ENCODE measurements at regions not wholly inside any gene's neighbourhood (a gene's known extent, or its start where the extent isn't known, plus 50 kb on each side); places are given as distances from the start of the nearest gene placed in this dataset.

DNA sequence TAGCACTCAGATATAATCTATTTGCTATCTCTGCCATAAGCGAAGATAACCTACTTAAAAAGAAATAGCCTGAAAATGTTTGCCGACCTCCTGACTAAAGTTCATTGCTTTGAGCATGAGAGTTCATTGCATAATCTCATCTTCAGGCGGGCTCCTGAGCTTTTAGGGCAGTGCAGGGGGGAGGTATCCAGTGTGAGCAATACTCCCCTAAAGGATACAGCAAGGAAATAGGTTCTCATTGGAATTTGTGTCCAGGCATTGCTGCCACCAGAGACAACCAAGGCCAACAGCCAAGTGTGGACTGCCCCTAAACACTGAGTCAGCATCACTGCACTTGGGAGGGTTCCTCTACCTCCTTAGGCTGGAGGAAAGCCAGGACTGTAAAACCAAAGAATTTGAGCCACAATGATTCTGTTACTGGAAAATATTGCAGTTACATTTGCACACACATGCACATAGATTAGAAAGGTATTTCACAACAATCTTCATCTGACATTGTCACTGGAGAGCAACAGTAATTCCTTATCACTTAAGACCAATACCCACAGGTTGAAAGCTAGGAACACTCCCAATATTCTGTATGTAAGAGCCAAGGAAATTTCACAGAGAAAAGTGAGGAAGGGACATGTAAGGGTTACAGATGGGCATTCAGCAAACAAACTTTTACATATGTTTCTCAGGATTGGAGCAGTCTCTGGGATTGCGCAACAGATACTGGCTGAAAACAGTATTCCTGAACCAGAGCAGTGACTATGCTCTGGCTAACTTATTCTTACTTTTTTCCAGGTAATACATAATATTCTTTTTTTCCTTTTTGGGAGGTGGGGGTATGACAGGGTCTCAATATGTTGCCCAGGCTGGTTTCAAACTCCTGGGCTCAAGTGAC, 98.6 kb upstream of the TLE1 start:
- ATAC-seq (ENCODE audit: low read depth), result no peak
- H3K4me1 Mint-ChIP-seq, result no peaks in the 10 kb centered on the region
- no peaks in the 10 kb centered on the region for H3K36me3 Mint-ChIP-seq (ENCODE audit: low read depth)
- no peak for TF ChIP-seq CTCF (IDR thresholded peaks at IDR 0.05)
- no peaks in the 10 kb centered on the region for H3K9me3 Mint-ChIP-seq
- DNase-seq, result no peak
- CTCF ChIA-PET, result no interaction called here
- no peak overlapping the region for H3K4me3 Mint-ChIP-seq
- H3K27ac Mint-ChIP-seq, result no peak overlapping the region
- H3K27me3 Mint-ChIP-seq, result no peaks in the 10 kb centered on the region
- intact Hi-C loops (cut with micrococcal nuclease), result no loop called here
- POLR2A ChIA-PET, result no interaction called here

- ATAC-seq (ENCODE audit: low read depth) (no peak), DNase-seq (no peak)
- H3K4me3 Mint-ChIP-seq, result no peak overlapping the region
- TF ChIP-seq CTCF (IDR thresholded peaks at IDR 0.05), result no peak
- H3K4me1 Mint-ChIP-seq, result no peaks in the 10 kb centered on the region
- ChIA-PET POLR2A (no interaction called here), CTCF (no interaction called here)
- no peaks in the 10 kb centered on the region for H3K9me3 Mint-ChIP-seq
- H3K27me3 Mint-ChIP-seq, result no peaks in the 10 kb centered on the region
- intact Hi-C loops (cut with micrococcal nuclease), result no loop called here
- no peaks in the 10 kb centered on the region for H3K36me3 Mint-ChIP-seq (ENCODE audit: low read depth)
- no peak overlapping the region for H3K27ac Mint-ChIP-seq
Observed at GRCh38 chr9:81789721-81790120, 100.4 kb upstream of the TLE1 start.

DNA sequence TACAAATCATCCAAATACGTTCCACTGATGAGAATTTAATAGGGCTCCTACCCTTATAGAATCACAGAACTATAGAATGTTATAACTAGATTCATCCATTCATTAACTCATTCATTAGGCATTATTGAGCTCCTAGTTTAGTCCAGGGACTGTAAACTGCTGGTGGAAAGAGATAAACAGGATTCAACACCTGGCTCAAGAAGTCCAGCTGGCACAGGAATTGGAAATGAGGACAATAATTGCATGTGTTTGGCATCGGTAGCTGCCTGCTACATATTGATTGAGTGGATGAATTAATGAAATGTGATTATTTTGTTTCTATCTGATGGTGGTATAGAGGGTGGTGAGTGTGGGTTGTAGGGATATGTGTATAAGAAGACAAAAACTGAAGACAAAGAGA, 100.8 kb upstream of the TLE1 start:
- Mint-ChIP-seq H3K27ac (no peak overlapping the region), H3K9me3 (no peaks in the 10 kb centered on the region), H3K27me3 (no peaks in the 10 kb centered on the region), H3K4me3 (no peak overlapping the region), H3K4me1 (no peaks in the 10 kb centered on the region), H3K36me3 (ENCODE audit: low read depth) (no peaks in the 10 kb centered on the region)
- POLR2A ChIA-PET, result no interaction called here
- CTCF ChIA-PET, result no interaction called here
- ATAC-seq (ENCODE audit: low read depth) (no peak), DNase-seq (no peak)
- TF ChIP-seq CTCF (IDR thresholded peaks at IDR 0.05), result no peak
- intact Hi-C loops (cut with micrococcal nuclease), result no loop called here

GRCh38 chr9:81791076-81791475, 101.7 kb upstream of the TLE1 start:
- Mint-ChIP-seq H3K27me3 (no peaks in the 10 kb centered on the region), H3K4me1 (no peaks in the 10 kb centered on the region), H3K27ac (no peak overlapping the region), H3K4me3 (no peak overlapping the region), H3K36me3 (ENCODE audit: low read depth) (no peaks in the 10 kb centered on the region), H3K9me3 (no peaks in the 10 kb centered on the region)
- DNase-seq (no peak), ATAC-seq (ENCODE audit: low read depth) (no peak)
- POLR2A ChIA-PET, result no interaction called here
- no peak for TF ChIP-seq CTCF (IDR thresholded peaks at IDR 0.05)
- CTCF ChIA-PET, result no interaction called here
- intact Hi-C loops (cut with micrococcal nuclease), result no loop called here

DNA sequence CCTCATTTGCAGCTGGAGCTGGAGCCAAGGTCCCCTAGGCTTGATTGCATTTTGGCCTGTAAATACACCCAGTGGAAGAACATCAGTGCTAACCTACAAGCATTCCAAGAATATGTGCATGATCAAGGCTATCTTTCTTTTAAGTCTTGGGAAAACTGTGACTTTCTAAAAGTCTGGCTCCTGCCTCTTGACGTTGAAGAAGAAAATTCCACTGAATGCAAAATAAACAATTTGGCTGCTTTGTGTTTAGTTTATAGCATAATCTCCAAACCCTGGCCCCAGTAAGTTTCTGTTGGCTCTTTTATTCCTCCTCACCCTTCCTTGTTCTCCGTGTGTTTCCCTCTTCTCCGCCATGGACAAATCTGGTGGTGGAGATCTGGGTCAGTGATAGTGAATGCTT, 109.3 kb upstream of the TLE1 start:
- H3K4me3 Mint-ChIP-seq, result no peak overlapping the region
- ATAC-seq (ENCODE audit: low read depth) (no peak), DNase-seq (no peak)
- ChIA-PET CTCF (no interaction called here), POLR2A (no interaction called here)
- H3K36me3 Mint-ChIP-seq (ENCODE audit: low read depth), result no peaks in the 10 kb centered on the region
- H3K9me3 Mint-ChIP-seq, result no peaks in the 10 kb centered on the region
- H3K4me1 Mint-ChIP-seq, result no peaks in the 10 kb centered on the region
- TF ChIP-seq CTCF (IDR thresholded peaks at IDR 0.05), result no peak
- H3K27me3 Mint-ChIP-seq, result no peaks in the 10 kb centered on the region
- intact Hi-C loops (cut with micrococcal nuclease), result no loop called here
- no peak overlapping the region for H3K27ac Mint-ChIP-seq
